HG02763 (cell line): ENCODE measurements at regions not wholly inside any gene's neighbourhood (a gene's known extent, or its start where the extent isn't known, plus 50 kb on each side); places are given as distances from the start of the nearest gene placed in this dataset.
"Not testable (repeated sequence)": the region's sequence is repeated elsewhere in the genome, so short reads cannot be mapped to it uniquely, and the experiment has no call there.

Experiments used
- ATAC-seq: cut with Tn5 transposase; IDR thresholded peaks from one replicate; pipeline ENCODE4 v1.9.1; 2021; ENCODE audit warnings: mild to moderate bottlenecking, moderate library complexity; ENCODE audit not compliant: unreplicated experiment

GRCh38 chr18:71405169-71405809, 1116.4 kb downstream of the SOCS6 start:
- ATAC-seq, result no peak

- ATAC-seq, result no peak
Measured at GRCh38 chr18:71403501-71403900, 1114.7 kb downstream of the SOCS6 start.

- ATAC-seq, result no peak
Measured at GRCh38 chr18:71398531-71398930, 1109.7 kb downstream of the SOCS6 start.

- no peak for ATAC-seq
Measured at GRCh38 chr18:71388148-71388547, 1099.3 kb downstream of the SOCS6 start.

GRCh38 chr18:71374294-71375000, 1085.6 kb downstream of the SOCS6 start:
- no peak for ATAC-seq

GRCh38 chr18:71371951-71372605, 1083.2 kb downstream of the SOCS6 start:
- no peak for ATAC-seq

- ATAC-seq, result no peak
Measured at GRCh38 chr18:71370671-71371445, 1082.0 kb downstream of the SOCS6 start.

- no peak for ATAC-seq
Measured at GRCh38 chr18:71370095-71370494, 1081.2 kb downstream of the SOCS6 start.

GRCh38 chr18:71362140-71362539, 1073.3 kb downstream of the SOCS6 start:
- no peak for ATAC-seq

- ATAC-seq, result not testable (repeated sequence)
Measured at GRCh38 chr18:71355599-71355998, 1066.8 kb downstream of the SOCS6 start.

GRCh38 chr18:71352618-71353017, 1063.8 kb downstream of the SOCS6 start:
- ATAC-seq, result no peak

GRCh38 chr18:71336576-71337210, 1047.8 kb downstream of the SOCS6 start:
- ATAC-seq, result no peak

- ATAC-seq, result no peak
Measured at GRCh38 chr18:71329563-71329962, 1040.7 kb downstream of the SOCS6 start.

- no peak for ATAC-seq
Measured at GRCh38 chr18:71329114-71329513, 1040.3 kb downstream of the SOCS6 start.

- ATAC-seq, result no peak
Measured at GRCh38 chr18:71327850-71328249, 1039.0 kb downstream of the SOCS6 start.

GRCh38 chr18:71327441-71327840, 1038.6 kb downstream of the SOCS6 start:
- no peak for ATAC-seq

- no peak for ATAC-seq
Measured at GRCh38 chr18:71326826-71327225, 1038.0 kb downstream of the SOCS6 start.

GRCh38 chr18:71324356-71324755, 1035.5 kb downstream of the SOCS6 start:
- ATAC-seq, result no peak

- no peak for ATAC-seq
Measured at GRCh38 chr18:71322201-71322600, 1033.4 kb downstream of the SOCS6 start.

- ATAC-seq, result no peak
Measured at GRCh38 chr18:71321319-71321718, 1032.5 kb downstream of the SOCS6 start.

- ATAC-seq, result no peak
Measured at GRCh38 chr18:71304856-71305255, 1016.0 kb downstream of the SOCS6 start.
